PC-3 (cell line): ENCODE measurements at regions not wholly inside any gene's neighbourhood (a gene's known extent, or its start where the extent isn't known, plus 50 kb on each side); places are given as distances from the start of the nearest gene placed in this dataset.

Experiments used
- ATAC-seq: fragments of 200-7000 bp; cut with Tn5 transposase; 2 replicates; pipeline ENCODE4 v1.9.1; 2020; ENCODE audit warnings: mild to moderate bottlenecking, moderate library complexity
- BruUV-seq: library from RNA; stranded (reverse); fragments of 400-500 nt; replicated peaks from 2 replicates; lab custom pipeline; 2021; lab: Mats Ljungman, UMichigan
- CTCF ChIA-PET: fragments of 300-600 bp; sonication (Branson Sonifier 250); formaldehyde crosslinking; loops from one replicate; lab custom pipeline; 2022; ENCODE audit warnings: antibody characterized with exemption; lab: Charles Lee
- POLR2A ChIA-PET: fragments of 300-600 bp; sonication (Branson Sonifier 250); formaldehyde crosslinking; loops from one replicate; lab custom pipeline; 2022; ENCODE audit warnings: antibody characterized with exemption; ENCODE audit not compliant: unreplicated experiment; lab: Charles Lee
- DNase-seq: peaks from one replicate; pipeline ENCODE4 v3.0.0-alpha.2; 2015
- H2AFZ ChIP-seq: fragments of 300-600 bp; sonication (generic); 2 replicates; pipeline ENCODE4 v1.6.0; 2016; ENCODE audit warnings: antibody characterized with exemption, low read length
- H3F3A ChIP-seq: fragments of 300-600 bp; sonication (generic); one replicate; pipeline ENCODE4 v1.6.0; 2017; ENCODE audit warnings: antibody characterized with exemption, low read length, control low read depth, mild to moderate bottlenecking; ENCODE audit not compliant: unreplicated experiment
- H3K27ac ChIP-seq: fragments of 300-600 bp; sonication (generic); 2 replicates; pipeline ENCODE4 v1.5.1; 2016; ENCODE audit warnings: mild to moderate bottlenecking, low read length
- H3K27me3 ChIP-seq: fragments of 300-600 bp; sonication (generic); 2 replicates; pipeline ENCODE4 v1.6.1; 2016; ENCODE audit warnings: low read length, mixed read lengths
- H3K36me3 ChIP-seq: fragments of 300-600 bp; sonication (generic); 2 replicates; pipeline ENCODE4 v1.6.1; 2016; ENCODE audit warnings: low read depth, mixed run types, low read length, mixed read lengths
- H3K4me1 ChIP-seq: fragments of 300-600 bp; sonication (generic); 2 replicates; pipeline ENCODE4 v1.5.1; 2016; ENCODE audit warnings: low read length; ENCODE audit not compliant: insufficient read depth
- H3K4me2 ChIP-seq: fragments of 300-600 bp; sonication (generic); 2 replicates; pipeline ENCODE4 v1.6.0; 2016; ENCODE audit warnings: low read length
- H3K4me3 ChIP-seq: fragments of 300-600 bp; sonication (generic); 2 replicates; pipeline ENCODE4 v1.5.1; 2016; ENCODE audit warnings: mild to moderate bottlenecking, low read length, mixed read lengths
- H3K79me2 ChIP-seq: fragments of 300-600 bp; sonication (generic); 2 replicates; pipeline ENCODE4 v1.6.1; 2017; ENCODE audit warnings: low read length, mixed read lengths
- H3K9ac ChIP-seq: fragments of 300-600 bp; sonication (generic); 2 replicates; pipeline ENCODE4 v1.6.0; 2016; ENCODE audit warnings: mild to moderate bottlenecking, low read length
- H3K9me2 ChIP-seq: fragments of 300-600 bp; sonication (generic); replicated peaks from 2 replicates; pipeline ENCODE4 v1.6.1; 2016; ENCODE audit warnings: mixed run types, low read length, mixed read lengths
- H3K9me3 ChIP-seq: fragments of 300-600 bp; sonication (generic); 2 replicates; pipeline ENCODE4 v1.6.1; 2016; ENCODE audit warnings: low read length, mixed read lengths
- H4K20me1 ChIP-seq: fragments of 300-600 bp; sonication (generic); 2 replicates; pipeline ENCODE4 v1.6.1; 2016; ENCODE audit warnings: low read length, mixed read lengths
- EZH2 ChIP-seq: fragments of 300-600 bp; sonication (generic); IDR thresholded peaks from one replicate; pipeline ENCODE4 v1.6.1; 2017; ENCODE audit warnings: antibody characterized with exemption, mild to moderate bottlenecking, low read length; ENCODE audit not compliant: unreplicated experiment
- EZH2phosphoT487 ChIP-seq: fragments of 300-600 bp; sonication (generic); IDR thresholded peaks from 2 replicates; pipeline ENCODE4 v1.6.1; 2018; ENCODE audit warnings: mild to moderate bottlenecking, antibody characterized with exemption, low read length, borderline replicate concordance
- intact Hi-C: fragments of 100-400 bp; cut with micrococcal nuclease; formaldehyde crosslinking; loops from 2 replicates; pipeline ENCODE4 v1.9.0; 2023
- TF ChIP-seq, protein P1 (sequence below): fragments of 300-600 bp; sonication (generic); conservative IDR thresholded peaks from 2 replicates; pipeline ENCODE4 v1.5.1; 2017; ENCODE audit warnings: antibody characterized with exemption, low read depth, mild to moderate bottlenecking, low read length

- intact Hi-C loops = no loop called here
- H3K27me3 ChIP-seq = no peaks in the 10 kb centered on the region
- POLR2A ChIA-PET = interaction anchor here (0.6 kb wide), 1 partner anchor 772 kb away, joined by 3 read pairs; no protein-coding TSS in a partner anchor
- H2AFZ ChIP-seq = no peak overlapping the region
- CTCF ChIA-PET = interaction anchor here (0.6 kb wide), 1 partner anchor 183 kb away, joined by 5 read pairs; no protein-coding TSS in a partner anchor
- TF ChIP-seq EZH2phosphoT487 (no peak), EZH2 (no peak)
- TF ChIP-seq, protein P1, sequence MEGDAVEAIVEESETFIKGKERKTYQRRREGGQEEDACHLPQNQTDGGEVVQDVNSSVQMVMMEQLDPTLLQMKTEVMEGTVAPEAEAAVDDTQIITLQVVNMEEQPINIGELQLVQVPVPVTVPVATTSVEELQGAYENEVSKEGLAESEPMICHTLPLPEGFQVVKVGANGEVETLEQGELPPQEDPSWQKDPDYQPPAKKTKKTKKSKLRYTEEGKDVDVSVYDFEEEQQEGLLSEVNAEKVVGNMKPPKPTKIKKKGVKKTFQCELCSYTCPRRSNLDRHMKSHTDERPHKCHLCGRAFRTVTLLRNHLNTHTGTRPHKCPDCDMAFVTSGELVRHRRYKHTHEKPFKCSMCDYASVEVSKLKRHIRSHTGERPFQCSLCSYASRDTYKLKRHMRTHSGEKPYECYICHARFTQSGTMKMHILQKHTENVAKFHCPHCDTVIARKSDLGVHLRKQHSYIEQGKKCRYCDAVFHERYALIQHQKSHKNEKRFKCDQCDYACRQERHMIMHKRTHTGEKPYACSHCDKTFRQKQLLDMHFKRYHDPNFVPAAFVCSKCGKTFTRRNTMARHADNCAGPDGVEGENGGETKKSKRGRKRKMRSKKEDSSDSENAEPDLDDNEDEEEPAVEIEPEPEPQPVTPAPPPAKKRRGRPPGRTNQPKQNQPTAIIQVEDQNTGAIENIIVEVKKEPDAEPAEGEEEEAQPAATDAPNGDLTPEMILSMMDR = no peak
- no peak overlapping the region for H3K9ac ChIP-seq
- no TSS peak for BruUV-seq
- H3F3A ChIP-seq = no peaks in the 10 kb centered on the region
- peaks cover 20% of the 10 kb centered on the region; the same call in 1 of the 2 replicates for H3K4me1 ChIP-seq
- no peaks in the 10 kb centered on the region for H3K36me3 ChIP-seq
- ATAC-seq (no peak), DNase-seq (peak; percentile 20)
- H3K4me2 ChIP-seq = no peak overlapping the region
- no peak overlapping the region for H3K4me3 ChIP-seq
- H3K9me3 ChIP-seq = no peaks in the 10 kb centered on the region
- H4K20me1 ChIP-seq = no peaks in the 10 kb centered on the region
- no peak overlapping the region for H3K27ac ChIP-seq
- no peaks in the 10 kb centered on the region for H3K79me2 ChIP-seq
- no peaks in the 10 kb centered on the region for H3K9me2 ChIP-seq
These were observed 592.7 kb upstream of the NRSN1 start for GRCh38 chr6:23533311-23533710.

- Histone ChIP-seq H3K4me1 (peaks cover 22% of the 10 kb centered on the region; the same call in 1 of the 2 replicates), H3K4me2 (no peak overlapping the region), H3K36me3 (no peaks in the 10 kb centered on the region), H3K9me3 (no peaks in the 10 kb centered on the region), H2AFZ (no peak overlapping the region), H4K20me1 (no peaks in the 10 kb centered on the region), H3K79me2 (no peaks in the 10 kb centered on the region), H3K4me3 (no peak overlapping the region), H3K9ac (no peak overlapping the region), H3F3A (no peaks in the 10 kb centered on the region), H3K27ac (no peak overlapping the region), H3K9me2 (no peaks in the 10 kb centered on the region), H3K27me3 (no peaks in the 10 kb centered on the region)
- no peak for TF ChIP-seq EZH2phosphoT487
- TF ChIP-seq, protein P1 = no peak
- TF ChIP-seq EZH2 = no peak
- ChIA-PET CTCF (interaction anchor here (0.6 kb wide), 1 partner anchor 183 kb away, joined by 5 read pairs; no protein-coding TSS in a partner anchor), POLR2A (interaction anchor here (0.6 kb wide), 1 partner anchor 772 kb away, joined by 3 read pairs; no protein-coding TSS in a partner anchor)
- ATAC-seq (no peak), DNase-seq (no peak)
- intact Hi-C loops = no loop called here
- no TSS peak for BruUV-seq
These were observed 592.1 kb upstream of the NRSN1 start for GRCh38 chr6:23533944-23534343.

GRCh38 chr6:23534351-23534750, 591.7 kb upstream of the NRSN1 start:
- H3K9ac ChIP-seq = no peak overlapping the region
- H3K9me3 ChIP-seq = no peaks in the 10 kb centered on the region
- no peak overlapping the region for H3K4me2 ChIP-seq
- no peaks in the 10 kb centered on the region for H3K79me2 ChIP-seq
- no peaks in the 10 kb centered on the region for H4K20me1 ChIP-seq
- H2AFZ ChIP-seq = no peak overlapping the region
- no peaks in the 10 kb centered on the region for H3K36me3 ChIP-seq
- DNase-seq (peak; percentile 35), ATAC-seq (no peak)
- TF ChIP-seq EZH2 (no peak), EZH2phosphoT487 (no peak)
- TF ChIP-seq, protein P1 = no peak
- no peaks in the 10 kb centered on the region for H3K27me3 ChIP-seq
- CTCF ChIA-PET = no interaction called here
- no peaks in the 10 kb centered on the region for H3K9me2 ChIP-seq
- H3K4me1 ChIP-seq = peaks cover 22% of the 10 kb centered on the region; the same call in 1 of the 2 replicates
- no peak overlapping the region for H3K4me3 ChIP-seq
- POLR2A ChIA-PET = no interaction called here
- H3K27ac ChIP-seq = no peak overlapping the region
- intact Hi-C loops = no loop called here
- no TSS peak for BruUV-seq
- no peaks in the 10 kb centered on the region for H3F3A ChIP-seq
